NB4 (cell line): ENCODE measurements at regions not wholly inside any gene's neighbourhood (a gene's known extent, or its start where the extent isn't known, plus 50 kb on each side); places are given as distances from the start of the nearest gene placed in this dataset.

Experiments used
- MYC ChIP-seq: IDR thresholded peaks from 2 replicates; pipeline ENCODE4 v1.6.1; 2011; ENCODE audit warnings: low read depth, low read length
- POLR2A ChIP-seq: IDR thresholded peaks from 2 replicates; pipeline ENCODE4 v1.6.1; 2011; ENCODE audit warnings: mild to moderate bottlenecking; ENCODE audit not compliant: insufficient read length; ENCODE audit errors: extremely low read depth
- TF ChIP-seq, protein P1 (sequence below): IDR thresholded peaks from 2 replicates; pipeline ENCODE4 v1.6.1; 2011; ENCODE audit warnings: low read depth, low read length
- TF ChIP-seq, protein P2 (sequence below): IDR thresholded peaks from one replicate; pipeline ENCODE4 v1.5.1; 2012; ENCODE audit warnings: low read depth, low read length

DNA sequence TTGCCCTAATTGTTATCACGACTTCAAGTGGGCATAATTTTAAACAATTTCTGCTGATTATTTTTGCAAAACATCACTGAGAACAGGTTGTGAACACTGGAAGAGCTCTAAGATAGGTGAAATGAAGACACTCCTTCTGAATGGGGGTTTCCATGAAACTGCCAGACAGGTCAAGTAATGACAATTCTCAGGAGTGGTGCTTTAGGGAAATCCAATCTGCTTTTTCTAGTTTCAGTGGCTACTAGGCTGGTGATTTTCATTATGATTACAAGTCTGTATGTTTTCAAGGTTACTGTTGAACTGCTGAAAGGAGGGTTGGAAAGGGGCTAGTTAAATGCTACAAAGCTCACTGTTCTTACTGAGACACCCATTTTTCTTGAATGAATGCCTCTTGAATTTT lies 1724.2 kb downstream of the PCDH9 start:
- TF ChIP-seq, protein P1, sequence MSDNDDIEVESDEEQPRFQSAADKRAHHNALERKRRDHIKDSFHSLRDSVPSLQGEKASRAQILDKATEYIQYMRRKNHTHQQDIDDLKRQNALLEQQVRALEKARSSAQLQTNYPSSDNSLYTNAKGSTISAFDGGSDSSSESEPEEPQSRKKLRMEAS, result no peak
- TF ChIP-seq, protein P2, sequence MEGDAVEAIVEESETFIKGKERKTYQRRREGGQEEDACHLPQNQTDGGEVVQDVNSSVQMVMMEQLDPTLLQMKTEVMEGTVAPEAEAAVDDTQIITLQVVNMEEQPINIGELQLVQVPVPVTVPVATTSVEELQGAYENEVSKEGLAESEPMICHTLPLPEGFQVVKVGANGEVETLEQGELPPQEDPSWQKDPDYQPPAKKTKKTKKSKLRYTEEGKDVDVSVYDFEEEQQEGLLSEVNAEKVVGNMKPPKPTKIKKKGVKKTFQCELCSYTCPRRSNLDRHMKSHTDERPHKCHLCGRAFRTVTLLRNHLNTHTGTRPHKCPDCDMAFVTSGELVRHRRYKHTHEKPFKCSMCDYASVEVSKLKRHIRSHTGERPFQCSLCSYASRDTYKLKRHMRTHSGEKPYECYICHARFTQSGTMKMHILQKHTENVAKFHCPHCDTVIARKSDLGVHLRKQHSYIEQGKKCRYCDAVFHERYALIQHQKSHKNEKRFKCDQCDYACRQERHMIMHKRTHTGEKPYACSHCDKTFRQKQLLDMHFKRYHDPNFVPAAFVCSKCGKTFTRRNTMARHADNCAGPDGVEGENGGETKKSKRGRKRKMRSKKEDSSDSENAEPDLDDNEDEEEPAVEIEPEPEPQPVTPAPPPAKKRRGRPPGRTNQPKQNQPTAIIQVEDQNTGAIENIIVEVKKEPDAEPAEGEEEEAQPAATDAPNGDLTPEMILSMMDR, result no peak
- no peak for TF ChIP-seq POLR2A
- TF ChIP-seq MYC, result no peak
